ENCODE measurements at regions not wholly inside any gene's neighbourhood (a gene's known extent, or its start where the extent isn't known, plus 50 kb on each side); places are given as distances from the start of the nearest gene placed in this dataset.

- DNase-seq (ENCODE audit: low read depth): no peak
- TF ChIP-seq CTCF (IDR thresholded peaks at IDR 0.05; ENCODE audit: low read depth, low read length, missing control alignments): no peak
- no peak overlapping the region for H3K4me3 ChIP-seq (ENCODE audit: low read depth, low read length)
Observed at GRCh38 chr10:36491926-36492325, 633.5 kb upstream of the ANKRD30A start.

- no peak overlapping the region for H3K4me3 ChIP-seq (ENCODE audit: low read depth, low read length)
- no peak for DNase-seq (ENCODE audit: low read depth)
Observed at GRCh38 chr10:36489611-36490228, 635.7 kb upstream of the ANKRD30A start.

GRCh38 chr10:36489181-36489580 lies 636.2 kb upstream of the ANKRD30A start:
- no peak for TF ChIP-seq CTCF (IDR thresholded peaks at IDR 0.05; ENCODE audit: low read depth, low read length, missing control alignments)
- no peak overlapping the region for H3K4me3 ChIP-seq (ENCODE audit: low read depth, low read length)
- no peak for DNase-seq (ENCODE audit: low read depth)

More at GRCh38 chr10:36489611-36490228, 635.7 kb upstream of the ANKRD30A start:
- TF ChIP-seq CTCF (IDR thresholded peaks at IDR 0.05; ENCODE audit: low read depth, low read length, missing control alignments): no peak

- H3K4me3 ChIP-seq (ENCODE audit: low read depth, low read length): no peak overlapping the region
- no peak for DNase-seq (ENCODE audit: low read depth)
- TF ChIP-seq CTCF (IDR thresholded peaks at IDR 0.05; ENCODE audit: low read depth, low read length, missing control alignments): no peak
Observed at GRCh38 chr10:36488579-36488978, 636.8 kb upstream of the ANKRD30A start.

- no peak overlapping the region for H3K4me3 ChIP-seq (ENCODE audit: low read depth, low read length)
- DNase-seq (ENCODE audit: low read depth): no peak
- no peak for TF ChIP-seq CTCF (IDR thresholded peaks at IDR 0.05; ENCODE audit: low read depth, low read length, missing control alignments)
Observed at GRCh38 chr10:36479073-36479472, 646.3 kb upstream of the ANKRD30A start.

- TF ChIP-seq CTCF (IDR thresholded peaks at IDR 0.05; ENCODE audit: low read depth, low read length, missing control alignments): no peak
- no peak overlapping the region for H3K4me3 ChIP-seq (ENCODE audit: low read depth, low read length)
- no peak for DNase-seq (ENCODE audit: low read depth)
Observed at GRCh38 chr10:36476399-36476798, 649.0 kb upstream of the ANKRD30A start.

- DNase-seq (ENCODE audit: low read depth): no peak
- no peak for TF ChIP-seq CTCF (IDR thresholded peaks at IDR 0.05; ENCODE audit: low read depth, low read length, missing control alignments)
- no peak overlapping the region for H3K4me3 ChIP-seq (ENCODE audit: low read depth, low read length)
Observed at GRCh38 chr10:36475746-36476145, 649.7 kb upstream of the ANKRD30A start.
